ENCODE measurements at regions not wholly inside any gene's neighbourhood (a gene's known extent, or its start where the extent isn't known, plus 50 kb on each side); places are given as distances from the start of the nearest gene placed in this dataset.
"Not testable (repeated sequence)": the region's sequence is repeated elsewhere in the genome, so short reads cannot be mapped to it uniquely, and the experiment has no call there.

- BruUV-seq (replicated peaks); DNase-seq (ENCODE audit: low read depth, low spot score); POLR2A ChIA-PET; CTCF ChIA-PET; H3K9me3 ChIP-seq (ENCODE audit: control insufficient read depth in 1 of 2, insufficient read depth in 1 of 2, low read depth in 1 of 2, low read length in 2 of 2); H3K9ac ChIP-seq (ENCODE audit: low read length); H4K20me1 ChIP-seq (ENCODE audit: insufficient read depth); H3K36me3 ChIP-seq (ENCODE audit: control insufficient read depth in 1 of 2, insufficient read depth in 2 of 2, low read length in 2 of 2); H2AFZ ChIP-seq (ENCODE audit: low read depth, low read length, poor library complexity, severe bottlenecking); H3K4me2 ChIP-seq (ENCODE audit: low read length); H3K9me2 ChIP-seq (ENCODE audit: insufficient read depth); H3K79me2 ChIP-seq (ENCODE audit: insufficient read depth, low read length); H3K27ac ChIP-seq (ENCODE audit: low read depth, low read length); ATAC-seq; H3K27me3 ChIP-seq (ENCODE audit: insufficient read depth, low read length); H3K4me3 ChIP-seq (replicated peaks in 1 of 2; ENCODE audit: low read depth in 1 of 2, low read length in 2 of 2); RAD21 ChIA-PET (ENCODE audit: low non-redundant PET in 1 of 2, low total read pairs in 2 of 2, uncharacterized antibody in 2 of 2, unreplicated experiment in 2 of 2): not testable (repeated sequence)
- H3K4me1 ChIP-seq (ENCODE audit: control insufficient read depth in 1 of 2, insufficient read depth in 2 of 2, low read length in 2 of 2), result peaks cover 7 to 32% of the 10 kb centered on the region in 2 experiments
- intact Hi-C loops (cut with micrococcal nuclease), result loop anchor here (5.0 kb wide), 1 partner anchor 267 kb away; no protein-coding TSS in a partner anchor
Measured at GRCh38 chr12:93094222-93094621, 165.1 kb upstream of the EEA1 start.

- no TSS peak for BruUV-seq (replicated peaks)
- H3K9ac ChIP-seq (ENCODE audit: low read length), result no peak overlapping the region
- TF ChIP-seq FOSL1 (IDR thresholded peaks at IDR 0.05; ENCODE audit: low read depth) (no peak), TCF7L2 (IDR thresholded peaks at IDR 0.05; ENCODE audit: borderline replicate concordance, extremely low read depth, insufficient read depth, insufficient read length) (no peak), SRF (IDR thresholded peaks at IDR 0.05; ENCODE audit: low read depth) (no peak), CTCF (IDR thresholded peaks at IDR 0.05 in 2 of 3, conservative IDR thresholded peaks at IDR 0.05 in 1 of 3; ENCODE audit: borderline replicate concordance in 1 of 3, insufficient read depth in 1 of 3, low read depth in 2 of 3, low read length in 2 of 3) (no peak)
- peaks cover 3 to 22% of the 10 kb centered on the region in 2 experiments; a peak in 3 of 4 replicates for H3K4me1 ChIP-seq (ENCODE audit: control insufficient read depth in 1 of 2, insufficient read depth in 2 of 2, low read length in 2 of 2)
- no peak overlapping the region for H2AFZ ChIP-seq (ENCODE audit: low read depth, low read length, poor library complexity, severe bottlenecking)
- no peaks in the 10 kb centered on the region for H3K9me2 ChIP-seq (ENCODE audit: insufficient read depth)
- no peak overlapping the region for H3K27ac ChIP-seq (ENCODE audit: low read depth, low read length)
- no peak overlapping the region for H3K4me2 ChIP-seq (ENCODE audit: low read length)
- no peaks in the 10 kb centered on the region for H4K20me1 ChIP-seq (ENCODE audit: insufficient read depth)
- CTCF ChIA-PET, result no interaction called here
- no peak overlapping the region for H3K4me3 ChIP-seq (replicated peaks in 1 of 2; ENCODE audit: low read depth in 1 of 2, low read length in 2 of 2)
- POLR2A ChIA-PET, result no interaction called here
- RAD21 ChIA-PET (ENCODE audit: low non-redundant PET in 1 of 2, low total read pairs in 2 of 2, uncharacterized antibody in 2 of 2, unreplicated experiment in 2 of 2), result no interaction called here
- no peaks in the 10 kb centered on the region for H3K79me2 ChIP-seq (ENCODE audit: insufficient read depth, low read length)
- DNase-seq (ENCODE audit: low read depth, low spot score) (no peak), ATAC-seq (no peak)
- no peaks in the 10 kb centered on the region for H3K9me3 ChIP-seq (ENCODE audit: control insufficient read depth in 1 of 2, insufficient read depth in 1 of 2, low read depth in 1 of 2, low read length in 2 of 2)
- intact Hi-C loops (cut with micrococcal nuclease), result loop anchor here (5.0 kb wide), 2 partner anchors 268 to 282 kb away; partner anchors contain the start of gene NUDT4
- no peaks in the 10 kb centered on the region for H3K27me3 ChIP-seq (ENCODE audit: insufficient read depth, low read length)
- H3K36me3 ChIP-seq (ENCODE audit: control insufficient read depth in 1 of 2, insufficient read depth in 2 of 2, low read length in 2 of 2), result no peaks in the 10 kb centered on the region
Measured at GRCh38 chr12:93094988-93095737, 166.1 kb upstream of the EEA1 start.
